DMS153 treated with DMSO at 0.1 percent for 48 hours (cell line): ENCODE measurements at regions not wholly inside any gene's neighbourhood (a gene's known extent, or its start where the extent isn't known, plus 50 kb on each side); places are given as distances from the start of the nearest gene placed in this dataset.
A peak's percentile ranks its signal among the peaks of the same experiment; 100 is the strongest.
"Not testable (repeated sequence)": the region's sequence is repeated elsewhere in the genome, so short reads cannot be mapped to it uniquely, and the experiment has no call there.

Experiments
- DNase-seq: peaks from one replicate; lab custom pipeline; 2025; ENCODE audit not compliant: unreplicated experiment; lab: John Stamatoyannopoulos, UW

GRCh38 chr13:81340118-81341069, 999.5 kb upstream of the SPRY2 start:
- not testable (repeated sequence) for DNase-seq

- DNase-seq: not testable (repeated sequence)
Observed at GRCh38 chr13:81339666-81340065, 998.7 kb upstream of the SPRY2 start.

GRCh38 chr13:81334481-81334880, 993.6 kb upstream of the SPRY2 start:
- no peak for DNase-seq

GRCh38 chr13:81326913-81327312, 986.0 kb upstream of the SPRY2 start:
- peak; percentile 84 for DNase-seq

- DNase-seq: no peak
Observed at GRCh38 chr13:81320516-81320915, 979.6 kb upstream of the SPRY2 start.

GRCh38 chr13:81319351-81319750, 978.4 kb upstream of the SPRY2 start:
- no peak for DNase-seq

- no peak for DNase-seq
Observed at GRCh38 chr13:81318231-81319019, 977.5 kb upstream of the SPRY2 start.

GRCh38 chr13:81314461-81314860, 973.5 kb upstream of the SPRY2 start:
- no peak for DNase-seq

- no peak for DNase-seq
Observed at GRCh38 chr13:81305928-81306327, 965.0 kb upstream of the SPRY2 start.

- no peak for DNase-seq
Observed at GRCh38 chr13:81304121-81304659, 963.3 kb upstream of the SPRY2 start.

- no peak for DNase-seq
Observed at GRCh38 chr13:81302677-81303076, 961.8 kb upstream of the SPRY2 start.

GRCh38 chr13:81302125-81302524, 961.2 kb upstream of the SPRY2 start:
- no peak for DNase-seq

GRCh38 chr13:81295177-81295576, 954.3 kb upstream of the SPRY2 start:
- DNase-seq: no peak

- DNase-seq: no peak
Observed at GRCh38 chr13:81293594-81294164, 952.8 kb upstream of the SPRY2 start.

GRCh38 chr13:81283561-81283960, 942.6 kb upstream of the SPRY2 start:
- DNase-seq: no peak

- no peak for DNase-seq
Observed at GRCh38 chr13:81283062-81283461, 942.1 kb upstream of the SPRY2 start.

GRCh38 chr13:81275666-81276258, 934.8 kb upstream of the SPRY2 start:
- DNase-seq: no peak

- DNase-seq: no peak
Observed at GRCh38 chr13:81247711-81248110, 906.8 kb upstream of the SPRY2 start.

GRCh38 chr13:81246556-81246955, 905.6 kb upstream of the SPRY2 start:
- DNase-seq: no peak

- DNase-seq: no peak
Observed at GRCh38 chr13:81244011-81244410, 903.1 kb upstream of the SPRY2 start.

GRCh38 chr13:81230386-81230785, 889.5 kb upstream of the SPRY2 start:
- no peak for DNase-seq
